DND-41 (cell line): ENCODE measurements at regions not wholly inside any gene's neighbourhood (a gene's known extent, or its start where the extent isn't known, plus 50 kb on each side); places are given as distances from the start of the nearest gene placed in this dataset.

Source experiments
- CTCF ChIP-seq: IDR thresholded peaks from 2 replicates; pipeline ENCODE4 v1.5.1; 2012; ENCODE audit warnings: borderline replicate concordance, low read length, moderate library complexity, mild to moderate bottlenecking; ENCODE audit not compliant: poor library complexity, severe bottlenecking; ENCODE audit errors: extremely low read depth
- EZH2 ChIP-seq: IDR thresholded peaks from 3 replicates; pipeline ENCODE4 v1.6.1; 2012; ENCODE audit warnings: borderline replicate concordance, low read depth, mild to moderate bottlenecking, moderate library complexity, low read length, inconsistent platforms; ENCODE audit not compliant: severe bottlenecking

- TF ChIP-seq CTCF (no peak), EZH2 (no peak)
Measured at GRCh38 chr5:89384391-89384790, 501.4 kb upstream of the MEF2C start.
